ENCODE measurements at regions not wholly inside any gene's neighbourhood (a gene's known extent, or its start where the extent isn't known, plus 50 kb on each side); places are given as distances from the start of the nearest gene placed in this dataset.

DNA sequence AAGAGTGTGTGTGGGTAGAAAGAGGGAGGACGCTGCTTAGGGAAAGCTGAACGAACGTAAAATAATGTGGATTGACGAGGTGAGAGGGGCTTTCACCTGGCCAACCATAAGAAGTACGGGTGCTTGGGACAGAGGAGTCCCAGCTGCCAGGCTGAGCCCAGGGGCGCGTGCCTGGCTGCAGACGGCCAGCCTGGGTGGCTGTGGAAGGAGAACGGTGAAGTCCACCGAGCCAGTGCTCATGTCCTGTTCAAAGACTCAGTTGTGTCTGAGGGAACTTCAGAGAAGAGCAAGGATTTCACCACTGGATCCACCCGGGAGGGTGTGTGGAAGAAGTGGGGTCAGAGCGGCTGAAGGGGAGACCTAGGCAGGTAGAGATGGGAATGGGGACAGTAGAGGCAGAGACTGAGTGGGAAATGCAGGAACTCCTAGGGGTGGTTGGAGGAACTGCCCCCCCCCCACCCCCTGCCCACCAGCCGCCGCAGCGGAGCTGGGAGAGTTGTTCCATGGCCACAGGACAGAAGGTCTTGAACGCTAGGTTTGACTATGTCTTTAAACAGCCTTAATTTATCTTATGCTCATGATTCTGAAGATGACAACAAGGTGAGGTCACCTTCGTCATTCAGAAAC lies 68.1 kb upstream of the TBXT start:
- TF ChIP-seq, protein P1, sequence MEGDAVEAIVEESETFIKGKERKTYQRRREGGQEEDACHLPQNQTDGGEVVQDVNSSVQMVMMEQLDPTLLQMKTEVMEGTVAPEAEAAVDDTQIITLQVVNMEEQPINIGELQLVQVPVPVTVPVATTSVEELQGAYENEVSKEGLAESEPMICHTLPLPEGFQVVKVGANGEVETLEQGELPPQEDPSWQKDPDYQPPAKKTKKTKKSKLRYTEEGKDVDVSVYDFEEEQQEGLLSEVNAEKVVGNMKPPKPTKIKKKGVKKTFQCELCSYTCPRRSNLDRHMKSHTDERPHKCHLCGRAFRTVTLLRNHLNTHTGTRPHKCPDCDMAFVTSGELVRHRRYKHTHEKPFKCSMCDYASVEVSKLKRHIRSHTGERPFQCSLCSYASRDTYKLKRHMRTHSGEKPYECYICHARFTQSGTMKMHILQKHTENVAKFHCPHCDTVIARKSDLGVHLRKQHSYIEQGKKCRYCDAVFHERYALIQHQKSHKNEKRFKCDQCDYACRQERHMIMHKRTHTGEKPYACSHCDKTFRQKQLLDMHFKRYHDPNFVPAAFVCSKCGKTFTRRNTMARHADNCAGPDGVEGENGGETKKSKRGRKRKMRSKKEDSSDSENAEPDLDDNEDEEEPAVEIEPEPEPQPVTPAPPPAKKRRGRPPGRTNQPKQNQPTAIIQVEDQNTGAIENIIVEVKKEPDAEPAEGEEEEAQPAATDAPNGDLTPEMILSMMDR (IDR thresholded peaks at IDR 0.05; ENCODE audit: low read depth, low read length, poor library complexity, severe bottlenecking): no peak
- TF ChIP-seq EZH2phosphoT487 (IDR thresholded peaks at IDR 0.05; ENCODE audit: borderline replicate concordance, low read length): no peak
